Left kidney (tissue), 1 donor: ENCODE measurements at regions not wholly inside any gene's neighbourhood (a gene's known extent, or its start where the extent isn't known, plus 50 kb on each side); places are given as distances from the start of the nearest gene placed in this dataset.

ENCODE experiments used
- DNase-seq: peaks from one replicate; pipeline ENCODE4 v3.0.0-alpha.2; 2013

GRCh38 chr7:9856668-9857067, 1117.0 kb upstream of the PHF14 start:
- DNase-seq = no peak

GRCh38 chr7:9863545-9863944, 1110.1 kb upstream of the PHF14 start:
- no peak for DNase-seq

GRCh38 chr7:9869151-9869550, 1104.5 kb upstream of the PHF14 start:
- no peak for DNase-seq

GRCh38 chr7:9869566-9869965, 1104.1 kb upstream of the PHF14 start:
- no peak for DNase-seq

- no peak for DNase-seq
These were observed 1103.0 kb upstream of the PHF14 start for GRCh38 chr7:9870674-9871073.

GRCh38 chr7:9874182-9874581, 1099.5 kb upstream of the PHF14 start:
- no peak for DNase-seq

- no peak for DNase-seq
These were observed 1097.6 kb upstream of the PHF14 start for GRCh38 chr7:9876053-9876452.

- DNase-seq = no peak
These were observed 1084.1 kb upstream of the PHF14 start for GRCh38 chr7:9889554-9889953.

GRCh38 chr7:9890092-9890491, 1083.6 kb upstream of the PHF14 start:
- no peak for DNase-seq

- DNase-seq = no peak
These were observed 1082.6 kb upstream of the PHF14 start for GRCh38 chr7:9891056-9891455.

GRCh38 chr7:9900339-9900738, 1073.3 kb upstream of the PHF14 start:
- DNase-seq = no peak

- no peak for DNase-seq
These were observed 1052.3 kb upstream of the PHF14 start for GRCh38 chr7:9921326-9921725.

GRCh38 chr7:9937944-9938631, 1035.6 kb upstream of the PHF14 start:
- DNase-seq = no peak

GRCh38 chr7:9939176-9939575, 1034.5 kb upstream of the PHF14 start:
- DNase-seq = no peak

- DNase-seq = no peak
These were observed 1028.5 kb upstream of the PHF14 start for GRCh38 chr7:9945131-9945530.

- no peak for DNase-seq
These were observed 1027.8 kb upstream of the PHF14 start for GRCh38 chr7:9945857-9946256.

GRCh38 chr7:9955138-9955537, 1018.5 kb upstream of the PHF14 start:
- no peak for DNase-seq

- peak; percentile 24 for DNase-seq
These were observed 1015.2 kb upstream of the PHF14 start for GRCh38 chr7:9958486-9958885.

- no peak for DNase-seq
These were observed 1013.2 kb upstream of the PHF14 start for GRCh38 chr7:9960460-9960859.

- DNase-seq = no peak
These were observed 1012.3 kb upstream of the PHF14 start for GRCh38 chr7:9961161-9961922.

- DNase-seq = peak; percentile 33
These were observed 1010.9 kb upstream of the PHF14 start for GRCh38 chr7:9962742-9963141.

- no peak for DNase-seq
These were observed 995.3 kb upstream of the PHF14 start for GRCh38 chr7:9978106-9979064.
